HEK293 (cell line): ENCODE measurements at regions not wholly inside any gene's neighbourhood (a gene's known extent, or its start where the extent isn't known, plus 50 kb on each side); places are given as distances from the start of the nearest gene placed in this dataset.
"Not testable (repeated sequence)": the region's sequence is repeated elsewhere in the genome, so short reads cannot be mapped to it uniquely, and the experiment has no call there.

Source experiments
- CTCF ChIP-seq: fragments of 450-650 bp; formaldehyde crosslinking; IDR thresholded peaks from 2 replicates; pipeline ENCODE4 v1.5.1; 2016; ENCODE audit warnings: missing biosample characterization, missing genetic modification characterization
- PBX3 ChIP-seq: sonication (generic); formaldehyde crosslinking; IDR thresholded peaks from 2 replicates; pipeline ENCODE4 v1.8.1; 2022; ENCODE audit warnings: mild to moderate bottlenecking, moderate library complexity, missing genetic modification reagents
- REST ChIP-seq: fragments of 450-650 bp; formaldehyde crosslinking; IDR thresholded peaks from 2 replicates; pipeline ENCODE4 v1.5.1; 2016; ENCODE audit warnings: missing biosample characterization, missing genetic modification characterization
- ZNF138 ChIP-seq: fragments of 450-650 bp; formaldehyde crosslinking; IDR thresholded peaks from 2 replicates; pipeline ENCODE4 v1.5.1; 2016; ENCODE audit warnings: missing biosample characterization, missing genetic modification characterization, borderline replicate concordance

- not testable (repeated sequence) for TF ChIP-seq CTCF; REST (tag by site-specific recombination); ZNF138 (tag by site-specific recombination); PBX3 (CRISPR knock-in tag)
Observed at GRCh38 chr2:2451275-2451674, 120.2 kb upstream of the MYT1L start.
